ENCODE measurements at regions not wholly inside any gene's neighbourhood (a gene's known extent, or its start where the extent isn't known, plus 50 kb on each side); places are given as distances from the start of the nearest gene placed in this dataset.
A peak's percentile ranks its signal among the peaks of the same experiment; 100 is the strongest.
"Not testable (repeated sequence)": the region's sequence is repeated elsewhere in the genome, so short reads cannot be mapped to it uniquely, and the experiment has no call there.

- DNase-seq (ENCODE audit: low read depth, low spot score) = no peak
Observed at GRCh38 chr9:22217254-22217653, 208.1 kb upstream of the CDKN2B start.

GRCh38 chr9:22225856-22226255 lies 216.8 kb upstream of the CDKN2B start:
- DNase-seq (ENCODE audit: low read depth, low spot score) = not testable (repeated sequence)

GRCh38 chr9:22227986-22228385 lies 218.6 kb upstream of the DMRTA1 start:
- no peak for DNase-seq (ENCODE audit: low read depth, low spot score)

- DNase-seq (ENCODE audit: low read depth, low spot score) = no peak
Observed at GRCh38 chr9:22228542-22228941, 218.1 kb upstream of the DMRTA1 start.

- no peak for DNase-seq (ENCODE audit: low read depth, low spot score)
Observed at GRCh38 chr9:22229069-22229468, 217.6 kb upstream of the DMRTA1 start.

- DNase-seq (ENCODE audit: low read depth, low spot score) = not testable (repeated sequence)
Observed at GRCh38 chr9:22231309-22231708, 215.3 kb upstream of the DMRTA1 start.

GRCh38 chr9:22232971-22233370 lies 213.7 kb upstream of the DMRTA1 start:
- DNase-seq (ENCODE audit: low read depth, low spot score) = no peak

GRCh38 chr9:22237497-22238363 lies 208.9 kb upstream of the DMRTA1 start:
- DNase-seq (ENCODE audit: low read depth, low spot score) = no peak

GRCh38 chr9:22238809-22239684 lies 207.6 kb upstream of the DMRTA1 start:
- DNase-seq (ENCODE audit: low read depth, low spot score) = peak; percentile 29

GRCh38 chr9:22240619-22241018 lies 206.0 kb upstream of the DMRTA1 start:
- no peak for DNase-seq (ENCODE audit: low read depth, low spot score)

- DNase-seq (ENCODE audit: low read depth, low spot score) = no peak
Observed at GRCh38 chr9:22241024-22241423, 205.6 kb upstream of the DMRTA1 start.

GRCh38 chr9:22241611-22242010 lies 205.0 kb upstream of the DMRTA1 start:
- DNase-seq (ENCODE audit: low read depth, low spot score) = no peak

GRCh38 chr9:22244139-22245011 lies 202.2 kb upstream of the DMRTA1 start:
- DNase-seq (ENCODE audit: low read depth, low spot score) = peak; percentile 12

GRCh38 chr9:22255337-22255736 lies 191.3 kb upstream of the DMRTA1 start:
- no peak for DNase-seq (ENCODE audit: low read depth, low spot score)

- DNase-seq (ENCODE audit: low read depth, low spot score) = no peak
Observed at GRCh38 chr9:22256381-22256780, 190.2 kb upstream of the DMRTA1 start.

- no peak for DNase-seq (ENCODE audit: low read depth, low spot score)
Observed at GRCh38 chr9:22257026-22257816, 189.4 kb upstream of the DMRTA1 start.

- no peak for DNase-seq (ENCODE audit: low read depth, low spot score)
Observed at GRCh38 chr9:22265038-22265437, 181.6 kb upstream of the DMRTA1 start.

- DNase-seq (ENCODE audit: low read depth, low spot score) = no peak
Observed at GRCh38 chr9:22265534-22265933, 181.1 kb upstream of the DMRTA1 start.

- no peak for DNase-seq (ENCODE audit: low read depth, low spot score)
Observed at GRCh38 chr9:22274477-22274876, 172.1 kb upstream of the DMRTA1 start.

- no peak for DNase-seq (ENCODE audit: low read depth, low spot score)
Observed at GRCh38 chr9:22278426-22278825, 168.2 kb upstream of the DMRTA1 start.

GRCh38 chr9:22279636-22280035 lies 167.0 kb upstream of the DMRTA1 start:
- no peak for DNase-seq (ENCODE audit: low read depth, low spot score)

Data from ELF-1 (cell line).